Peyer's patch (tissue), 4 donors: ENCODE measurements at regions not wholly inside any gene's neighbourhood (a gene's known extent, or its start where the extent isn't known, plus 50 kb on each side); places are given as distances from the start of the nearest gene placed in this dataset.
A peak's percentile ranks its signal among the peaks of the same experiment; 100 is the strongest.

Source experiments
- DNase-seq, 3 donors: peaks; one replicate each; pipeline ENCODE4 v3.0.0-alpha.2; 2017 to 2019
- H3K27ac ChIP-seq, 4 donors: fragments of 200-600 bp; sonication (generic); one replicate each; pipeline ENCODE4 v1.5.1; 2016 to 2019
- H3K27me3 ChIP-seq, 2 donors: fragments of 200-600 bp; sonication (generic); one replicate each; pipeline ENCODE4 v1.5.1; 2019
- H3K36me3 ChIP-seq, 3 donors: fragments of 200-600 bp; sonication (generic); one replicate each; pipeline ENCODE4 v1.5.1; 2016 to 2019
- H3K4me1 ChIP-seq, 4 donors: fragments of 200-600 bp; sonication (generic); one replicate each; pipeline ENCODE4 v1.5.1; 2016 to 2019
- H3K4me3 ChIP-seq, 4 donors: fragments of 200-600 bp; sonication (generic); 1 replicate in 3 of 4; 2 replicates in 1 of 4; pipeline ENCODE4 v1.5.1; 2016 to 2019; ENCODE audit warnings: mild to moderate bottlenecking in 1 of 4
- H3K9me3 ChIP-seq, 4 donors: fragments of 200-600 bp; sonication (generic); one replicate each; pipeline ENCODE4 v1.5.1; 2016 to 2019; ENCODE audit warnings: mild to moderate bottlenecking in 1 of 4
- CTCF ChIP-seq, 6 experiments: fragments of 450-650 bp in 4 of 6; fragments of 200-600 bp in 2 of 6; sonication (generic) in 1 of 6; IDR thresholded peaks; one replicate each; pipeline ENCODE4 v1.5.1; 2017 to 2019; ENCODE audit warnings: antibody characterized with exemption in 6 of 6, mild to moderate bottlenecking in 3 of 6, moderate library complexity in 1 of 6
- POLR2A ChIP-seq, 2 donors: fragments of 450-650 bp; IDR thresholded peaks; one replicate each; pipeline ENCODE4 v1.5.1; 2017; ENCODE audit warnings: antibody characterized with exemption in 2 of 2, mild to moderate bottlenecking in 2 of 2, moderate library complexity in 2 of 2

GRCh38 chr14:33871394-33871793 is 79.5 kb downstream of the EGLN3 start:
- Histone ChIP-seq H3K4me1 (no peaks in the 10 kb centered on the region), H3K4me3 (no peak overlapping the region), H3K27me3 (no peaks in the 10 kb centered on the region), H3K9me3 (peaks cover 0 to 8% (median 0%) of the 10 kb centered on the region in 4 donors), H3K27ac (no peak overlapping the region), H3K36me3 (no peaks in the 10 kb centered on the region)
- peak in 1 of 3 donors; percentile 50 for DNase-seq
- no peak for TF ChIP-seq POLR2A (IDR thresholded peaks at IDR 0.05)
- TF ChIP-seq CTCF (IDR thresholded peaks at IDR 0.05) = no peak

GRCh38 chr14:33866425-33867088 is 84.3 kb downstream of the EGLN3 start:
- Histone ChIP-seq H3K9me3 (no peaks in the 10 kb centered on the region), H3K36me3 (no peaks in the 10 kb centered on the region), H3K27ac (no peak overlapping the region), H3K27me3 (no peaks in the 10 kb centered on the region), H3K4me3 (no peak overlapping the region), H3K4me1 (no peaks in the 10 kb centered on the region)
- TF ChIP-seq POLR2A (IDR thresholded peaks at IDR 0.05) (no peak), CTCF (IDR thresholded peaks at IDR 0.05) (no peak)
- DNase-seq = no peak

- TF ChIP-seq POLR2A (IDR thresholded peaks at IDR 0.05) (no peak), CTCF (IDR thresholded peaks at IDR 0.05) (no peak)
- DNase-seq = no peak
Observed at GRCh38 chr14:33862261-33862802, 88.5 kb downstream of the EGLN3 start.

GRCh38 chr14:33859306-33859705 is 91.6 kb downstream of the EGLN3 start:
- Histone ChIP-seq H3K4me1 (no peaks in the 10 kb centered on the region), H3K36me3 (no peaks in the 10 kb centered on the region), H3K9me3 (no peaks in the 10 kb centered on the region), H3K27ac (no peak overlapping the region), H3K27me3 (no peaks in the 10 kb centered on the region), H3K4me3 (no peak overlapping the region)
- no peak for DNase-seq
- TF ChIP-seq CTCF (IDR thresholded peaks at IDR 0.05) (no peak), POLR2A (IDR thresholded peaks at IDR 0.05) (no peak)

More at GRCh38 chr14:33862261-33862802, 88.5 kb downstream of the EGLN3 start:
- Histone ChIP-seq H3K4me3 (no peak overlapping the region), H3K27me3 (no peaks in the 10 kb centered on the region), H3K27ac (no peak overlapping the region), H3K36me3 (no peaks in the 10 kb centered on the region), H3K4me1 (no peaks in the 10 kb centered on the region), H3K9me3 (no peaks in the 10 kb centered on the region)

GRCh38 chr14:33857650-33858049 is 93.2 kb downstream of the EGLN3 start:
- DNase-seq = no peak
- no peak overlapping the region for H3K27ac ChIP-seq
- H3K27me3 ChIP-seq = no peaks in the 10 kb centered on the region
- TF ChIP-seq POLR2A (IDR thresholded peaks at IDR 0.05) (no peak), CTCF (IDR thresholded peaks at IDR 0.05) (no peak)
- no peak overlapping the region for H3K4me3 ChIP-seq
- no peaks in the 10 kb centered on the region for H3K36me3 ChIP-seq
- H3K9me3 ChIP-seq = no peaks in the 10 kb centered on the region
- no peaks in the 10 kb centered on the region for H3K4me1 ChIP-seq
